ENCODE measurements at regions not wholly inside any gene's neighbourhood (a gene's known extent, or its start where the extent isn't known, plus 50 kb on each side); places are given as distances from the start of the nearest gene placed in this dataset.
A peak's percentile ranks its signal among the peaks of the same experiment; 100 is the strongest.

- no peaks in the 10 kb centered on the region for H3K9me3 ChIP-seq
- H3K4me1 ChIP-seq = peaks cover 26 to 56% of the 10 kb centered on the region in 2 donors
- no peak overlapping the region for H3K4me3 ChIP-seq
- no peaks in the 10 kb centered on the region for H3K27me3 ChIP-seq
- peak overlapping the region; percentile 95 to 96 for H3K27ac ChIP-seq
- H3K36me3 ChIP-seq = no peaks in the 10 kb centered on the region
- no peak for TF ChIP-seq CTCF (IDR thresholded peaks at IDR 0.05)
- intact Hi-C loops (cut with DNase I) = loop anchor here (10.0 kb wide), 1 partner anchor 199 kb away; the partner anchor contains the start of gene SLC45A1
- DNase-seq (ENCODE audit: low spot score in 2 of 2) = peak in 1 of 2 donors; percentile 63
Observed at GRCh38 chr1:8115769-8116167, 89.7 kb upstream of the ERRFI1 start.

- no peak overlapping the region for H3K4me3 ChIP-seq
- peak overlapping the region; percentile 95 to 96 for H3K27ac ChIP-seq
- no peaks in the 10 kb centered on the region for H3K36me3 ChIP-seq
- no peaks in the 10 kb centered on the region for H3K9me3 ChIP-seq
- H3K4me1 ChIP-seq = peaks cover 22 to 51% of the 10 kb centered on the region in 2 donors
- no peaks in the 10 kb centered on the region for H3K27me3 ChIP-seq
- intact Hi-C loops (cut with DNase I) = loop anchor here (10.0 kb wide), 1 partner anchor 200 kb away; the partner anchor contains the start of gene SLC45A1
- DNase-seq (ENCODE audit: low spot score in 2 of 2) = peak in 1 of 2 donors; percentile 48
- no peak for TF ChIP-seq CTCF (IDR thresholded peaks at IDR 0.05)
Observed at GRCh38 chr1:8115031-8115768, 89.1 kb upstream of the ERRFI1 start.

GRCh38 chr1:8113262-8114220 is 87.4 kb upstream of the ERRFI1 start:
- Histone ChIP-seq H3K36me3 (no peaks in the 10 kb centered on the region), H3K4me1 (peaks cover 17 to 35% of the 10 kb centered on the region in 2 donors), H3K4me3 (no peak overlapping the region), H3K27me3 (no peaks in the 10 kb centered on the region), H3K27ac (peak overlapping the region; percentile 95 to 96), H3K9me3 (no peaks in the 10 kb centered on the region)
- intact Hi-C loops (cut with DNase I) = loop anchor here (10.0 kb wide), 1 partner anchor 201 kb away; the partner anchor contains the start of gene SLC45A1
- TF ChIP-seq CTCF (IDR thresholded peaks at IDR 0.05) = no peak
- DNase-seq (ENCODE audit: low spot score in 2 of 2) = peak in 1 of 2 donors; percentile 56

- peak in 1 of 2 donors; percentile 35 for DNase-seq (ENCODE audit: low spot score in 2 of 2)
- Histone ChIP-seq H3K9me3 (no peaks in the 10 kb centered on the region), H3K4me3 (no peak overlapping the region), H3K4me1 (peaks cover 17 to 27% of the 10 kb centered on the region in 2 donors), H3K36me3 (no peaks in the 10 kb centered on the region), H3K27ac (no peak overlapping the region), H3K27me3 (no peaks in the 10 kb centered on the region)
- intact Hi-C loops (cut with DNase I) = loop anchor here (10.0 kb wide), 1 partner anchor 202 kb away; the partner anchor contains the start of gene SLC45A1
- TF ChIP-seq CTCF (IDR thresholded peaks at IDR 0.05) = no peak
Observed at GRCh38 chr1:8112611-8113261, 86.6 kb upstream of the ERRFI1 start.

GRCh38 chr1:8111560-8111959 is 85.5 kb upstream of the ERRFI1 start:
- TF ChIP-seq CTCF (IDR thresholded peaks at IDR 0.05) = no peak
- H3K4me3 ChIP-seq = no peak overlapping the region
- no peak for DNase-seq (ENCODE audit: low spot score in 2 of 2)
- intact Hi-C loops (cut with DNase I) = loop anchor here (10.0 kb wide), 1 partner anchor 203 kb away; the partner anchor contains the start of gene SLC45A1
- H3K36me3 ChIP-seq = no peaks in the 10 kb centered on the region
- no peaks in the 10 kb centered on the region for H3K27me3 ChIP-seq
- H3K4me1 ChIP-seq = peaks cover 11 to 18% of the 10 kb centered on the region in 2 donors
- no peaks in the 10 kb centered on the region for H3K9me3 ChIP-seq
- no peak overlapping the region for H3K27ac ChIP-seq
